RWPE1 (cell line): ENCODE measurements at regions not wholly inside any gene's neighbourhood (a gene's known extent, or its start where the extent isn't known, plus 50 kb on each side); places are given as distances from the start of the nearest gene placed in this dataset.

Source experiments
- CTCF ChIA-PET: fragments of 350-600 bp; sonication (Branson Sonifier 250); formaldehyde crosslinking; extraction: SDS; loops from one replicate; lab custom pipeline; 2021; lab: Yijun Ruan, JAX
- POLR2A ChIA-PET: fragments of 400-600 bp; formaldehyde crosslinking; extraction: SDS; loops from one replicate; lab custom pipeline; 2020; ENCODE audit warnings: antibody characterized with exemption; ENCODE audit not compliant: low non-redundant PET; lab: Yijun Ruan, JAX
- DNase-seq: peaks from one replicate; pipeline ENCODE4 v3.0.0; 2012; ENCODE audit warnings: low spot score
- H3K27ac ChIP-seq: fragments of 450-650 bp; 2 replicates; pipeline ENCODE4 v1.5.1; 2017
- CTCF ChIP-seq: fragments of 450-650 bp; conservative IDR thresholded peaks from 2 replicates; pipeline ENCODE4 v1.5.1; 2017; ENCODE audit warnings: low read depth, mild to moderate bottlenecking

DNA sequence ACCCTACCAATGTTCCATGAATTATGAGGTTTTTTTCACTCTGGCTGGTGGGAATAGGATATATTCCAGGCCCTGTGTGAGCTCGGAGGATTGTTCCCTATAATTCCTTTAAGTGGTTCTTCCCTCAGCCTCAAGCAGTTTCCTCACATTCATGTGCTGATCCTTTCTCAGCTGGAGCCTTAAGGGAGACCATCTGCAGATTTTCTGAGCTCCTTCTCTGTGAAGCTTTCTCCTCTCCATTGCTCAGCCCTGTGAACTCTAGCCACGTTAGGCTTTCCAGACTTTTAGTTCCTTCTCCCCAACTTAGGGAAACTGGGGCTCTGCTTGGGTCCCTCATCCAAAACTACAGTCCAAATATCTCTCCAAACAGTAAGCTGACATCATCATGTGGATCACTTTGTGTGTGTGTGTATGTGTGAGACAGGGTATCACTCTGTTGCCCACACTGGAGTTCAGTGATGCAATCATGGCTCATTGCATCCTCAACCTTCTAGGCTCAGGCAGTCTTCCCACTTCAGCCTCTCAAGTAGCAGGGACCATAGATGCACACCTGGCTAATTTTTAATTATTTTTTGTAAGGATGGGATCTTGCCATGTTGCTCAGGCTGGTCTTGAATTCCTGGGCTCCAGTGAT lies 219.5 kb upstream of the OTX2 start:
- CTCF ChIA-PET = interaction anchor here (0.5 to 0.7 kb wide), 2 partner anchors 100 to 169 kb away, joined by 3 read pairs; no protein-coding TSS in a partner anchor
- no peak for TF ChIP-seq CTCF
- DNase-seq = no peak
- H3K27ac ChIP-seq = no peak overlapping the region
- POLR2A ChIA-PET = no interaction called here

GRCh38 chr14:57025456-57025855 lies 215.2 kb upstream of the OTX2 start:
- H3K27ac ChIP-seq = no peak overlapping the region
- POLR2A ChIA-PET = no interaction called here
- DNase-seq = no peak
- no peak for TF ChIP-seq CTCF
- CTCF ChIA-PET = no interaction called here

DNA sequence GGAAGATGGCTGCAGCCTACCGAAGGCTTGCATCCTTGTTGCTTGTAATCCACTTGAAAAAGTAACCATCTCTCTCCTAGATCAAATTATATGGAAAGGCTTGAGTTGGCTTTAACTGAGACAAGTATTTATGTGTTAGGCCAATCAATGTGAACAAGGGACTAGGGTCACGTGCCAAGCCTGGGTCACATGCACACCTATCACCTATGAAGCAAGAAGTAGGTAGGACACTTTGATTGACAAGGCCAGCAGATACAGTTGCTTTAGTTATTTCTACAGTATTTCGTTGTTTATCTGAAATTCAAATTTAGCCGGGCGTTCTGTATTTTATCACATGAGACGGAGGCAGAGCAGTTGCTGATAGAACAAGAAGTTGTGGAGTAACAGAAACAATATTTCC lies 212.3 kb upstream of the OTX2 start:
- H3K27ac ChIP-seq = no peak overlapping the region
- ChIA-PET POLR2A (no interaction called here), CTCF (no interaction called here)
- no peak for TF ChIP-seq CTCF
- DNase-seq = no peak

GRCh38 chr14:57018065-57018464 lies 207.8 kb upstream of the OTX2 start:
- DNase-seq = no peak
- ChIA-PET POLR2A (no interaction called here), CTCF (no interaction called here)
- no peak for TF ChIP-seq CTCF
- H3K27ac ChIP-seq = no peak overlapping the region

GRCh38 chr14:57013987-57014386 lies 203.7 kb upstream of the OTX2 start:
- DNase-seq = no peak
- H3K27ac ChIP-seq = no peak overlapping the region
- ChIA-PET CTCF (interaction anchor here (0.7 kb wide), 1 partner anchor 34 kb away, joined by 4 read pairs; no protein-coding TSS in a partner anchor), POLR2A (no interaction called here)
- no peak for TF ChIP-seq CTCF

DNA sequence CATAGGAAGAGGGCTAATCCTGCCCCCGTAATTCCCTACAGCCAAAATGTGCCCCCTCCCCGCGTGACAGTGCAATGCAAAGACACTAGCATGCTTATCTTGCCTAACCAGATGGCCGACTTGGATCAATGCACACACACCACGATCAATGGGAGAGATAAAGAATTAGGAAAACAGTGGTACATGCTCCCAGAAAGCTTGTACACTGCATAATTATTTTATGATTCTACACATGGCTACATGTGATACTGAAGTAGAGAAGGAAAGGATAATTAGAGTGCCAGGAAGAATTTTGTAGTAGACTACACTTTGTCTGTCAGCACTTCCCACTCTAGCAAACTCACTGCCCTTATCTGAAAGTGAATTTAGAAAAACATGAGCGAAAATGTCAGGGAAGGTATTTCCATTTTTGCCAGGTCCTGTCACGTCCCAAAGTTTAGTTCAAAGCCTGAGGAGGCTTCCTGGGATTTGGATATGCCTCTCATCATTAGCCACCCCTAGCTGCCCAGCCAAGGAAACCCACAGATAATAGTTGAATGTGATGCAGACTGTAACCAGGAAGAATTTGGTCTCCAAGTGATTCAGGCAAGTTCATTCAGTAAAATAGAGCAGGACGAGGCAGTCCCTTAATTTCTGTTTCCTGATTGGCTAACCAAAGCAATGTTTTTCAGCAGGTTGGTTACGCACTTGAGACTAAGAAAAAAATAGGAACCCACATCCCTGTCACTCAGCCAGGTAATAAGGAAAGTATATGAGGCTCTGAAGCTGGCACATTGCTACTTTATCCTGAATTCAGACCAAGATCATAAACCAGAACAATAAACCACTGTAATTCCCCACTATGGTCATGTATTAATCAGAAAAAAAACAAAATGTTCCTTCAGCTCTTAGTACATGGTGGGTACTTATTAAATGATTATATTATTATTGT lies 199.6 kb upstream of the OTX2 start:
- ChIA-PET CTCF (no interaction called here), POLR2A (no interaction called here)
- DNase-seq = no peak

More for the DNA sequence above, 199.6 kb upstream of the OTX2 start:
- TF ChIP-seq CTCF = no peak
- no peak overlapping the region for H3K27ac ChIP-seq
